Neural progenitor cell (in vitro differentiated cells): ENCODE measurements at regions not wholly inside any gene's neighbourhood (a gene's known extent, or its start where the extent isn't known, plus 50 kb on each side); places are given as distances from the start of the nearest gene placed in this dataset.

Experiments
- CTCF ChIP-seq: fragments of 200-600 bp; sonication (generic); IDR thresholded peaks from 2 replicates; pipeline ENCODE4 v1.5.1; 2017; ENCODE audit warnings: antibody characterized with exemption, mild to moderate bottlenecking
- EZH2phosphoT487 ChIP-seq: fragments of 200-600 bp; sonication (generic); IDR thresholded peaks from 2 replicates; pipeline ENCODE4 v1.6.1; 2017; ENCODE audit warnings: antibody characterized with exemption

- TF ChIP-seq EZH2phosphoT487 (no peak), CTCF (no peak)
Observed at GRCh38 chr7:81299711-81300110, 380.9 kb upstream of the SEMA3C start.
